ENCODE measurements at regions not wholly inside any gene's neighbourhood (a gene's known extent, or its start where the extent isn't known, plus 50 kb on each side); places are given as distances from the start of the nearest gene placed in this dataset.

DNA sequence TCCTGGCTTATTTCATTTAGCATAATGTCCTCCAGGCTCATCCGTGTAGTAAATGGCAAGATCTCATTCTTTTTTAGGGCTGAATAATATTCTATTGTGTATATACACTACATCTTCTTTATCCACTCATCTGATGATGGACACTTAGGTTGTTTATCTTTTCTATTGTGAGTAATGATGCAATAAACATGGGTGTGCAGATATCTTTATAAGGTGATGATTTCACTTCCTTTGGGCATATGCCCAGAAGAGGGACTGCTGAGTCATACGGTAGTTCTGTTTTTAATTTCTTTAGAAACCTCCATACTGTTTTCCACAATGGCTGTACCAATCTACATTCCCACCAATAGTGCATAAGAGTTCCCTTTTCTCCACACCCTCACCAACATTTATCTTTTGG is 317.6 kb upstream of the CNKSR2 start:
- no peak overlapping the region for H3K4me3 ChIP-seq (ENCODE audit: low read length)
- peak; percentile 46 for DNase-seq (ENCODE audit: low read depth)
- TF ChIP-seq, protein P1, sequence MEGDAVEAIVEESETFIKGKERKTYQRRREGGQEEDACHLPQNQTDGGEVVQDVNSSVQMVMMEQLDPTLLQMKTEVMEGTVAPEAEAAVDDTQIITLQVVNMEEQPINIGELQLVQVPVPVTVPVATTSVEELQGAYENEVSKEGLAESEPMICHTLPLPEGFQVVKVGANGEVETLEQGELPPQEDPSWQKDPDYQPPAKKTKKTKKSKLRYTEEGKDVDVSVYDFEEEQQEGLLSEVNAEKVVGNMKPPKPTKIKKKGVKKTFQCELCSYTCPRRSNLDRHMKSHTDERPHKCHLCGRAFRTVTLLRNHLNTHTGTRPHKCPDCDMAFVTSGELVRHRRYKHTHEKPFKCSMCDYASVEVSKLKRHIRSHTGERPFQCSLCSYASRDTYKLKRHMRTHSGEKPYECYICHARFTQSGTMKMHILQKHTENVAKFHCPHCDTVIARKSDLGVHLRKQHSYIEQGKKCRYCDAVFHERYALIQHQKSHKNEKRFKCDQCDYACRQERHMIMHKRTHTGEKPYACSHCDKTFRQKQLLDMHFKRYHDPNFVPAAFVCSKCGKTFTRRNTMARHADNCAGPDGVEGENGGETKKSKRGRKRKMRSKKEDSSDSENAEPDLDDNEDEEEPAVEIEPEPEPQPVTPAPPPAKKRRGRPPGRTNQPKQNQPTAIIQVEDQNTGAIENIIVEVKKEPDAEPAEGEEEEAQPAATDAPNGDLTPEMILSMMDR (IDR thresholded peaks at IDR 0.05; ENCODE audit: insufficient read depth, low read depth, low read length, missing control alignments): no peak

DNA sequence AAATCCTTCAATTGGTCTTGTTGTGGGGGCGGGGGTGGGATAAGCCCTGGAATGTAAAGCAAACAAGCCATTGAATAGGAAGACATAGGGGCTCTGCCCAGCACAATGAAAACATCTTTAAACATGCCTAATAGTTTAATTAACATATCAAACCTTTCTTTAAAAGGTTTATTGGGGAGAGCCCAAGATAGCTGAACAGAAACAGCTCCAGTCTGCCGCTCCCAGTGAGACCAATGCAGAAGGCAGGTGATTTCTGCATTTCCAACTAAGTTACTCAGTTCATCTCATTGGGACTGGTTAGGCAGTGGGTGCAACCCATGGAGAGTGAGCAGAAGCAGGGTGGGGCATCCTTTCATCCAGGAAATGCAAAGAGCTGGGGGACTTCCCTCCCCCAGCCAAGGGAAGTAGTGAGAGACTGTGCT is 327.2 kb upstream of the CNKSR2 start:
- no peak for DNase-seq (ENCODE audit: low read depth)
- no peak overlapping the region for H3K4me3 ChIP-seq (ENCODE audit: low read length)
- TF ChIP-seq, protein P1 (IDR thresholded peaks at IDR 0.05; ENCODE audit: insufficient read depth, low read depth, low read length, missing control alignments): no peak

DNA sequence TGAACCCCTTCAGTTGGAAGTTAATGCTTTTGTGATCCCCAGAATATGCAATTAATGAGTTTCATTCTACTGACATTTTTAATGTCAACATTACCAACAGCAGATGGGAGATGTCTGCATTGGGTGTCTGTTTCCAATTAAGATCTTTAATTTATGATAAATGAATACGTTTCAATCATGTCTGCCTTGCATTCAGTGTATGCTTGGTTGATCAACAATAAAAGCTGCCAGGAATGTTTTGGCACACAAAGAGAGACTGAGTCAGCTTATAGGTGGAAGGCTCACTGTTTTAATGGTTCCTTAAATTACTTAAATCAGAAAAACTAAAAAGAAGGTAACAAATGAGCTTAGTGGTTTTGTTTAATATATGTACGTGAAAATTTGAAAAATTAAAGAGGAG is 359.9 kb upstream of the CNKSR2 start:
- H3K4me3 ChIP-seq (ENCODE audit: low read length): no peak overlapping the region
- TF ChIP-seq, protein P1 (IDR thresholded peaks at IDR 0.05; ENCODE audit: insufficient read depth, low read depth, low read length, missing control alignments): no peak
- no peak for DNase-seq (ENCODE audit: low read depth)

DNA sequence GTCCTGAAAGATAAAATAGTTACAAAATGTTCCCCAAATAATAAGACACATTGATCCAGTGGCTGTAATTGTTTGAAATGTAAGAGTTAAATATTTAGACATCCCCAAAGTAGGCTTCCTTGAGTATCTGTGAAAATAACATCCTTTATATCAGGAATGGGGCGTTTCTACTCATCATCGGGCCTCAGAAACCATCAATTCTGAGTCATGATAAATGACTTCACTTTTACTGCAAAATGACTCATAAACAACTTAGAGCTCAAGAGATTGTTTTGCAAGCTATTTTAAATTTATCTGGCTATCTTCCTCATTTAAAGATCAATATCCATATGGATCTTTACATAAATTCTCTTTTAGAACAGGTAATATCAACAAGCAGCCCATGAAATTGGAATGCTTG is 369.4 kb upstream of the CNKSR2 start:
- H3K4me3 ChIP-seq (ENCODE audit: low read length): no peak overlapping the region
- TF ChIP-seq, protein P1 (IDR thresholded peaks at IDR 0.05; ENCODE audit: insufficient read depth, low read depth, low read length, missing control alignments): no peak
- peak; percentile 57 for DNase-seq (ENCODE audit: low read depth)

DNA sequence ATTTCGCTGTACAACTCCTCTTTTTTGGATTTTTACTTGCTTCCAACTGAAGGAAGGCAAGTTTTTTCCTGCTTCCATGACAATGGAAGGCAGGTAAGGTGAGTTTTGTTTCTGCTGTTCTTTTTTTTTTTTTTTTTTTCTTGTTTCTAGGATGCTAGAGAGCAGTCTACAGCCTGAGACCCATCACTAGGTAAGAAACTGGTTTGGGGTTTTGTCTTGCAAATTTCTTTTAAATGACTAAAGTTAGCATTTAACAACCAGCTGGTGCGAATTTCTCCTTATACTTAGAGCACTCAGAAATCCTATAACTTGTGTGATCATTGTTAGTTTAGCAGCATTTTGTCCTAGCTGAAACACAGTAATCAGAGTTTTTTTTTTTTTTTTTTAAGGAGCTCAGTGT is 378.4 kb upstream of the CNKSR2 start:
- DNase-seq (ENCODE audit: low read depth): no peak
- no peak overlapping the region for H3K4me3 ChIP-seq (ENCODE audit: low read length)
- TF ChIP-seq, protein P1 (IDR thresholded peaks at IDR 0.05; ENCODE audit: insufficient read depth, low read depth, low read length, missing control alignments): no peak

DNA sequence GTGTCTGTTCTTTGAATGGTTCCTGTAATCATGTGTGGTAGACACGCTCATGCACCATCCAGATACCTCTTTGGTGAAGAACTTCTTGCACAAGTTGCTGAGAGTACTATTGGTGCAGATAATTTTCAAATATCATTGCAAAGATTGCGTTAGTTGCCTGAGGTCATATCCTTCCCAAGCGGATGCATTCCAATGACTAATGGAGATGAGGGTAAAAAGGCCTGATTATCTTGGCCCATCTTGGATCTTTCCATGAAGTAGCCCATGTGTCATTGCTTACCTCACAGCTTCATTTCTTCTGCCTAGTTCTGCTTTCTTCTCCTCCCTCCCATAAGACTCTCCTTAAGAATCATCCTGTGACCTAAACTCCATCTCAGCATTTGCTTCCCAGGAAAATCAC is 384.9 kb upstream of the CNKSR2 start:
- TF ChIP-seq, protein P1 (IDR thresholded peaks at IDR 0.05; ENCODE audit: insufficient read depth, low read depth, low read length, missing control alignments): no peak
- DNase-seq (ENCODE audit: low read depth): peak; percentile 15
- no peak overlapping the region for H3K4me3 ChIP-seq (ENCODE audit: low read length)

DNA sequence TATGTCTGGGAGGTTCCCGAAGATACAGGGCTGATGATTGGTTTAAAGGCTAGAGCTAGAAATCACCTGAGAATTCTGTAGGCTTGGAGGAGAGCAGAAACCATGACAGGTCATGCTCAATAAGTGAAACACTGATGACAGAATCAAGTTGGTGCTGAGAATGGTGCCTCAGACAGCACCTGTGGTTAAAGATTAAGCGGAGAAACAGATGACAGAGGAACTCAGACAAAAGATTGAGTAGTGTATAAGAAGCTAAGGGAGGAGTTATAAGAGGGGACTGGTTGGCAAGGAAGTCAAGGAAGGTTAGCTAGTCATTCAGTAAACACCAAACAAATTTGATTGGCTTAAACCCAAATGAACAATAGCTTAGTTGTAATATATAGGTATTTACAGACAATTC is 385.4 kb upstream of the CNKSR2 start:
- no peak overlapping the region for H3K4me3 ChIP-seq (ENCODE audit: low read length)
- TF ChIP-seq, protein P1 (IDR thresholded peaks at IDR 0.05; ENCODE audit: insufficient read depth, low read depth, low read length, missing control alignments): no peak
- no peak for DNase-seq (ENCODE audit: low read depth)
